NCI-H345 (cell line): ENCODE measurements at regions not wholly inside any gene's neighbourhood (a gene's known extent, or its start where the extent isn't known, plus 50 kb on each side); places are given as distances from the start of the nearest gene placed in this dataset.

ENCODE experiments used
- DNase-seq: peaks from one replicate; lab custom pipeline; 2025; lab: John Stamatoyannopoulos, UW

GRCh38 chr22:19621373-19622060 is 92.8 kb upstream of the SEPTIN5 start:
- no peak for DNase-seq

DNA sequence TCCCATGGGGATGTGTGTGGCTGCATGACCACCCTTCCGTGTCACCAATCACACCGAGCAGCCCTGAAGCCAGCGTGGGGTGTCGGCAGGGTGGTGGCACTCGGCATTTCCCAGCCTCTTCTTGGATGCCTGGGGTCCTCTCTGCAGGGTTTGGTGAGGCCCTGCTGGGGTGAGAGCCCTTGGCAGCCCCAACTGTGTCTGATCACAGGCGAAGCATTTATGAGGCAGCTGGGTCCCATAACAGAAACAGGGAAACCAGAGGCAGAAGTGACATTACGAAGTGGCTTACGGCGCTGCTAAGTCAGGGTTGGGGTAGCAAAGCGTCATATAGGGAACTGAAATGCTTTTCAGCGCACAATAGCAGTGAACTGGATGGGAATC is 92.3 kb upstream of the SEPTIN5 start:
- no peak for DNase-seq

- no peak for DNase-seq
These were observed 88.8 kb upstream of the SEPTIN5 start for GRCh38 chr22:19625331-19626041.

DNA sequence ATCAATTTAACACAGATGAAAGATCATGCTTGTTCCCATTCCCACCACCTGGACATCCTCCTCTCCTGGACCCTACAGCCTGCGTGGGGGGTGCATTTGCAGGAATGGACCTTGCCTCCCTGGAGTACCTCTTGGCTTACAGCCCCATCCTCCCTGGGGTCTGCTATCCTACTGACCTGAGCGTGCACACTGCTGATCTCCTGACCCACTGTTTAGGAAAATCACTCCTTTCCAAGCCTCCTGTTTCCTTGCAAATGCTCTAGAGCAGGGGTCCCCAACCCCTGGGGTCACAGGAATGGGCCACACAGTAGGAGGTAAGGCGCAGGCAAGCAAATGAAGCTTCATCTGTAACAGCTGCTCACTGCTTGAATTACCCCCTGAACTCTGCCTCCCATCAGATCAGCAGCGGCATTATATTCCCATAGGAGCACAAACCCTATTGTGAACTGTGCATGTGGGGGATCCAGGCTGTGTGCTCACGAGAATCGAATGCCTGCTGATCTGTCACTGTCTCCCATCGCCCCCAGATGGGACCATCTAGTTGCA is 88.2 kb upstream of the SEPTIN5 start:
- no peak for DNase-seq

- DNase-seq = no peak
These were observed 87.6 kb upstream of the SEPTIN5 start for GRCh38 chr22:19626666-19627065.

- DNase-seq = no peak
These were observed 86.1 kb upstream of the SEPTIN5 start for GRCh38 chr22:19628038-19628776.

GRCh38 chr22:19629331-19629719 is 85.0 kb upstream of the SEPTIN5 start:
- DNase-seq = no peak

DNA sequence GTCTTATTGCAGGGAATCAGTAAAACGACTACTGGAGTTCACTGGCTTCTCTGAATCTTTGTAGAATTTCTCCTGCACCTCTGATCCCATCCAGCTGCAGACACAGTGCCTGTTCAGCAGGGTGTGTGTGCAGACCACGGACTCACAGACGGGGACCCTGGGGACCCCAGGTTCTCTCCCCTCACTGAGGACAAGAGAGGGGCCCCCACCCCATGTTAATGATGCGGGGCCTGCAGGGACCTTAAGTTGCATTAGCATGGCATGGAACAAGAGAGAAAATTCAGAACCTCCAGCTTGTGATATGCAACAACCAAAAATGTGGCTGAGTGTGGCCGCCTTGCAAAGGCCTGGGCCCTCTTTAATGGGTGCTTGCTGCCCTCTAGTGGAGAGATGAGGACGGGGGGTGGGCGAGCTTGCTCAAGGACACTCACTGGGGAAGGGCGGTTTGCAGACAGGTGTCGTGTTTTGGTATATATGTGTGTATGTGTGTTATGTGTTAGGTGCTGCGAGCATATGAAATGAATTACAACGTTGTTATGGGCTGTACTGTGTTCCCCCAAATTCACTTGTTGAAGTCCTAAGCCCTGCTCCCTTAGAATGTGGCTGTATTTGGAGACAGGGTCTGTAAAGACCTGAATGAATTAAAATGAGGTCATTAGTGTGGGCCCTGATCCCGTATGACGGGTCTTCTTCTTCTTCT is 84.4 kb upstream of the SEPTIN5 start:
- peak; percentile 68 for DNase-seq

DNA sequence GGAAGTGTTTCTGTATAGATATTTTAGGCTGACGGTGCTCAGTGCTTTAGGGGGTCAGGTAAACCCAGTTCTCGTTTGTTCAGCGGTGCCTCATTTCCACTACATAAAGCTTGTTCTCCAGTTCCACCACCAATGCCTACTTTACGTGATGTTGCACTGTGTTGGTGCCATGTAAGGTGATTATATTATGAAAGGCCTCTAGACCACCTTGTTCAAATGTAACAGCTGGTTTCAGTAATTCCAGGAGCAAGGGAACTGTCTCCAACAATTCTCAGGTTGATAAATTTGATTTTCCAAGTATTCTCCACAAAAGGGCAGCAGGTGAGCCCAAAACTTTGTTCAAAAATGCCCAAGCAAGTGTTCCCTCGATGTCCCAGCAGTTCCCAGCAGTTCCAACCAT is 83.7 kb upstream of the SEPTIN5 start:
- DNase-seq = no peak

DNA sequence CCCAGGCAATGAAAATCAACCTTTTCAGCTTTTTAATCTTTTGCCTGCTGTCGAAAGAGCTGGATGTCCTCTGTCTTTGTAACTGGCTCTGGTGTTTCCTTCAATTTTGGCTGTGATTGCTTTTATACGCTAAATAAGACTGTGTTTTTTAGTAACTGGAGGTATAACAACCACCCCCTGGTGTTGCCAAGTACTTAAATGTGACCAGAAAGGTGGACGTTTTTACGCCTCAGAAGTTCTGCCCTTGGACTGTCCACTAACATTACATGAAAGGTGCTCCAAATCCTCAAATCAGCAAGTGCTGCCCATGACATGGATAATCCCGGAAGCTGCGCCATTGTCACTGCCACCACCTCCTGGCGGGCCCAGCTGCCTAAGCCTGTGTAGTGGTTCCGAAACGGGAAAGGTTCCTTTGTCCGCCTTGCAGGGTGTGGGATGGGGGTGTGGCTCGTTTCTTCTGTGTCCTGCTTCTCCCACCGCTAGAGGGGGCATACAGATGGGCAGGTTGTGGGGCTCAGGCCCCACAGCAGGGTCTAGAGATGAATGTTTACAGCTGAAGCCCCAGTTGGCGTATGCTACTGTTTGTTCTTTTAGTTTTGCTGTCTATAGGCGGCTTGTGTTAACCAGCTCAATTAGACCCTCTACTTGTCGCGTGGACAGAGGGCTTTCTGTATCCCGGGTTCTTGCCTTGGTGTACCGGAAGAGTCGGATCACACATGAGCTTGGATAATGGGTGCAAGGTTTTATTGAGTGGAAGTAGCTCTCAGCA is 82.2 kb upstream of the SEPTIN5 start:
- no peak for DNase-seq

DNA sequence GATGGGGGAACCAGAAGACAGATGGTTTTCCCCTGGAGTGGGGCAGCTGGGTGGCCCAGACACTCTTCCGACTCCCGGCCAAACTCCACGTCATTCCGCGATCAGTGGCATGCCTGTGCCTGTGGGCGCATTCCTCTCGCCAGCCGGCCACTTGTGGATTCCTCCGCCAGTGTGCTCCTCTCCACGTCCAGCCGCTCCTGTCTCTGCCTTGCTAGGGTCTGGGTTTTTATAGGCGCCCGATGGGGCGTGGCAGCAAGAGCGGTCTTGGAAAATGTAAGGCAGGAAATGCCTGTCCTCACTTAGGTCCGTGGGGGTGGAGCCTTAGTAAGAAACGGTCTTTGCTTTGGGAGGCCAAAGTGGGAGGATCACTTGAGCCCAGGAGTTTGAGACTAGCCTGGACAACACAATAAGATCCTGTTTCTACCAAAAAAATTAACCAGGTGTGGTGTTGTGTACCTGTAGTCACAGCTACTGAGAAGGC is 81.6 kb upstream of the SEPTIN5 start:
- no peak for DNase-seq

DNA sequence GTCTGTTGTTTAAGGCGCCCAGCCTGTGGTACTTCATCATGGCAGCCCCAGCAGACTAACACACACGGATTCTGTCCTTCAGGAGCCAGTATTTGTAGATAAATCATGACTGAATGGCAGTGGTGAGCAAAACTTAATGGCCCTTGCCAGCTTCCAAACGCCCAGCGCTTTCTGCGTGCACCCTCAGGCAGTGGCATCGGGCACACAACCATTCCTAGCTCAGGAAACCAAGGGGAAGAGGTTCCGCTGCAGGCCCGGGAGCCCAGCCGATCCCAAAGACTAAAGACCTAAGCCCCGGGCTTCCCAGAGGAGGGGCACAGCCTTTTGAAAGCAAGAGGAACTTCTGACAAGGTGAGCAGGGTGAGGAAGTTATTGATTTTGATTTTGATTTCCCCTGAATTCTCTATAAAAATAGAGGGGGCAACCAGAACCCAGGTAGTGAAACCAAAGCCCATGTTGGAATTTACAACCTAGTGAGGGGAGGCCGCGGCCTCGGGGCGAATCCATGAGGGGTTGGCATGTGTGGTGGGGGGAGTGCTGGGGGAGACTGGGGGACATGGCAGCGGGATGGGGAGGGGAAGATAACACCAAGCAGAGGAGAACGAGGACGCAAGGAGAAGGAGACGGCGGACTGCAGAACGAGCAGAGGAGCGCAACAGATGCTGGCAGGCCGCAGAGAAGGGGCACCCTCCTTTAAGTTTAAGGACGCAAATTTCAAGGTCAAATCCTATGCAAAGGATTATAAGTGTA is 79.9 kb upstream of the SEPTIN5 start:
- DNase-seq = no peak

DNA sequence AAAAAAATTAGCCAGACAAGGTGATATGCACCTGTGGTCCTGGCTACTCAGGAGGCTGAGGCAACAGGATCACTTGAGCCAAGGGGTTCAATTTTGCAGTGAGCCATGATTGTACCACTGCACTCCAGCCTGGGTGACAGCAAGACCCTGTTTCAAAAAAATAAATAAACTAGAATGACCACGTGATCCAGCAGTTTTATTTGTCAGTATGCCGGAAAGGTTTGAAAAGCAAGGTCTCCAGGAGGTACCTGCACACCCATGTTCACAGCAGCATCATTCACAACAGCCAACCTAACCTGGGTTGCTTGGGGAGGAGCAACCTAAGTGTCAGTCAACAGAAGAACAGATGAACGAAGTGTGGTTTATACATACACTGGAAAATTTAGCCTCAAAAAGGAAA is 78.7 kb upstream of the SEPTIN5 start:
- no peak for DNase-seq

DNA sequence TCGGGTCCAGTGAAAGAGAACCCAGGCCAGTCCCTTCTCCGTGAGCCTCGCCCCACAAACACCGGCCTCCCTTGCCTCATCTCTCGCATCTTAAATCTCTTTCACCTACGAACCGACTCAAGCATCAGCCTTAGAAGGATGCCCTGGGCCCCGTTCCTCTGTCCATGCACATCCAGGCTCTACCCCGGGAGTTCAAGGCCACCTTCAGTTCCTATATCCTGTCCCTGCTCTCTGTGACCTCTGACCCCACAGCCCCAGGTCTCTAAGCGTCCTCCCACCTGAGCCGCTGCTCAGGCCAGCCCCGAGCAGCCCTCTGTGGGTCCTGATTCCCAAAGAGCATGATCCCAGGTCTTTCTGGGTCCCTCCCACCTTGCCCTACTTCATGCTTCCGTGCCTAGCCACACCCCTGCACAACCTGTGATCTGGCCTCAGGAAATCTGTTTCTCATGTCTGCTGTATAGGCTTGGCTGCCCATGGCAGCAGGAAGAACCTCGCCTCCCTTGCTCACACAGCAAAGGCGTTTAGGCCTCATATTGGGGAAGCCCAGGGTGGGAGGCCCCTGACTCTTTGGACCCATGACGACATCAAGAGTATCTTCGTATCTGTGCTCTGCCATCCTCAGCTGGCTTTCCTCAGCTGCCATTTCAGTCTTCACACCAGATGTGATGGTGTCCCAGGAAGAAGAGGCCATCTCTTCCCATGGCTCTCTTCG is 77.5 kb upstream of the SEPTIN5 start:
- no peak for DNase-seq

GRCh38 chr22:19637408-19638281 is 76.7 kb upstream of the SEPTIN5 start:
- DNase-seq = no peak

DNA sequence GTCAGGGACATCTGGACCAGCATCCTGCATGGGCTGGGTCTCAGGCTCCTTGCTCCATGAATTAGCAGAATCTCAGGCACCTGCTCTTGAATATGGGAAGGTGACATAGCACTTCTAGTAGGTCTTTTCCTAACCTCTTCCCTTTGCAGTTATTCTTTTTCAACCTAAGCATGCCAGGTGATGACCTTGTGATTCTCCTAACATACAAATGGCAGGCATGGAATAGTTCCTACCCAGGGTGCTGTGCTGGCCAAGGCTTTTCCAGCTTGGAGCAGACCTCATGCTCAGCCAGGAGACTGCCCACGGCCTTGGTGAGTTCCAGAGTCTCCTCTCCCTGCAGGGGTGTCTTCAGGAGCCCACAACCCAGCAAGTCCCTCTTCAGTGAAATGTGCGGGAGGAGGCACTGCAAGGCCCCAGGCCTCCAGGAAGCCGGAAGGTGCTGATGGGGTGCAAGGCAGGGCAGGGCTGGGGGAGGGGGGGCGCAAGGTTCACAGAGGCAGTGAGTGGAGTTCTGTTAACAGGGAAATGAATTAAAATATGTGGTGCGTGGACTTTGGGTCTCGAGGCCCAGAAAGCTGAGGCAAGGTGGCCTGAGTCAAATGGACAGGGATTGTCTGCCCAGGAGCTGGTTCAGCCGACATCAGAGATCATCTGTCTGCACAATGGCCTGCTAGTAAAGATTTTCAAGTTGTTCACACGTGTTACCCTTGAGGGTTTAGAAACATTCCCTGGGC is 75.9 kb upstream of the SEPTIN5 start:
- DNase-seq = no peak

GRCh38 chr22:19639610-19640135 is 74.6 kb upstream of the SEPTIN5 start:
- no peak for DNase-seq

DNA sequence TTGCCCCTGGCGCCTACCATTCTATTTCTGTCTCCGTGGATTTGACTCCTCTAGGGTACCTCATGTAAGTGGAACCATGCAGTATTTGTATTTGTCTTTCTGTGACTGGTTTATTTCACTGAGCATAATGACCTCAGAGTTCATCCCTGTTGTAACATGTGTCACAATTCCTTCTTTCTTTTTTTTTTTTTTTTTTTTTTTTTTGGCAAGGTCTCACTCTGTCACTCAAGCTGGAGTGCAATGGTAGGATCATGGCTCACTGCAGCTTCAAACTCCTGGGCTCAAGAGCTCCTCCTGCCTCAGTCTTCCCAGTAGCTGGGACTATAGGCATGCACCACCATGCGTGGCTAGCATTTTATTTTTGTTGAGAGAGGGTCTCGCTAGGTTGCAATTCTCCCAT is 74.0 kb upstream of the SEPTIN5 start:
- no peak for DNase-seq
